K562 (cell line): ENCODE measurements at regions not wholly inside any gene's neighbourhood (a gene's known extent, or its start where the extent isn't known, plus 50 kb on each side); places are given as distances from the start of the nearest gene placed in this dataset.

Experiments used
- ATAC-seq: fragments of 200-7000 bp; cut with Tn5 transposase; 3 replicates; pipeline ENCODE4 v1.9.1; 2020; ENCODE audit warnings: moderate library complexity
- BruUV-seq: library from RNA; stranded (reverse); fragments of 400-500 nt; replicated peaks from 2 replicates; lab custom pipeline; 2021; lab: Mats Ljungman, UMichigan
- CTCF ChIA-PET: fragments of 300-600 bp; formaldehyde crosslinking; extraction: SDS; loops from one replicate; lab custom pipeline; 2021; ENCODE audit warnings: low intra/inter-chr PET ratio; lab: Yijun Ruan, JAX
- POLR2A ChIA-PET: fragments of 300-600, 350-650 bp; sonication (Branson Sonifier 250); formaldehyde crosslinking; extraction: SDS; loops from one replicate; lab custom pipeline; 2021; ENCODE audit warnings: antibody characterized with exemption, inconsistent platforms; lab: Yijun Ruan, JAX
- DNase-seq, 4 experiments: peaks; one replicate each; pipeline versions ENCODE4 v3.0.0 to v3.0.0-alpha.2; 2011 to 2018; ENCODE audit warnings: low spot score in 3 of 4, mixed read lengths in 3 of 4; ENCODE audit errors: extremely low read depth in 1 of 4
- FAIRE-seq: peaks from 2 replicates; lab custom pipeline; 2011; peaks lifted over from hg19 to GRCh38; lab: Jason Lieb, UNC
- H2AFZ ChIP-seq: 2 replicates; pipeline ENCODE4 v1.6.0; 2011; ENCODE audit warnings: low read depth, low read length, control low read depth, inconsistent platforms
- H3K27ac ChIP-seq: fragments of 200-600 bp; 3 replicates; pipeline ENCODE4 v1.8.0; 2011; ENCODE audit warnings: low read depth, mild to moderate bottlenecking, control low read depth, inconsistent platforms, low read length, moderate library complexity, mixed read lengths; ENCODE audit errors: extremely low read depth
- H3K27me3 ChIP-seq, 2 experiments: fragments of 300-600 bp in 1 of 2; 2 replicates in 1 of 2; 3 replicates in 1 of 2; pipeline versions ENCODE4 v1.6.0 to v1.8.0; 2011; ENCODE audit warnings: inconsistent platforms in 2 of 2, low read length in 2 of 2, mild to moderate bottlenecking in 1 of 2, mixed read lengths in 1 of 2, moderate library complexity in 1 of 2; ENCODE audit not compliant: control insufficient read depth in 2 of 2, insufficient read depth in 2 of 2
- H3K36me3 ChIP-seq: fragments of 300-600 bp; 3 replicates; pipeline ENCODE4 v1.8.0; 2011; ENCODE audit warnings: mild to moderate bottlenecking, low read length, inconsistent platforms; ENCODE audit not compliant: control insufficient read depth, insufficient read depth
- H3K4me1 ChIP-seq, 2 experiments: fragments of 200-600 bp in 1 of 2; replicated peaks in 1 of 2; 2 replicates in 1 of 2; 3 replicates in 1 of 2; pipeline versions ENCODE4 v1.5.1 to v1.8.0; 2011; ENCODE audit warnings: inconsistent platforms in 2 of 2, low read length in 2 of 2, mild to moderate bottlenecking in 1 of 2, mixed read lengths in 1 of 2, moderate library complexity in 1 of 2; ENCODE audit not compliant: control insufficient read depth in 2 of 2, insufficient read depth in 2 of 2
- H3K4me2 ChIP-seq: 2 replicates; pipeline ENCODE4 v1.6.1; 2011; ENCODE audit warnings: low read length, control low read depth, inconsistent platforms, mixed read lengths; ENCODE audit not compliant: insufficient read depth
- H3K4me3 ChIP-seq: fragments of 200-600 bp; sonication (generic), shearing (Covaris generic); 2 replicates; pipeline ENCODE4 v1.5.1; 2016; ENCODE audit warnings: control low read depth, inconsistent platforms
- H3K79me2 ChIP-seq: fragments of 200-600 bp; 3 replicates; pipeline ENCODE4 v1.8.0; 2011; ENCODE audit warnings: low read length, inconsistent platforms; ENCODE audit not compliant: control insufficient read depth, insufficient read depth
- H3K9ac ChIP-seq, 2 experiments: 2 replicates each; pipeline versions ENCODE4 v1.6.0 to v1.6.1; 2011; ENCODE audit warnings: low read depth in 2 of 2, low read length in 2 of 2, control low read depth in 1 of 2, inconsistent platforms in 1 of 2, mild to moderate bottlenecking in 1 of 2, mixed read lengths in 1 of 2; ENCODE audit not compliant: insufficient read depth in 1 of 2
- H3K9me1 ChIP-seq: one replicate; pipeline ENCODE4 v1.6.0; 2011; ENCODE audit warnings: inconsistent platforms, mild to moderate bottlenecking, low read length, moderate library complexity; ENCODE audit not compliant: control insufficient read depth, insufficient read depth
- H3K9me3 ChIP-seq: replicated peaks from 2 replicates; pipeline ENCODE4 v1.5.1; 2011; ENCODE audit warnings: low read depth, low read length, inconsistent platforms; ENCODE audit not compliant: control insufficient read depth, insufficient read depth
- H4K20me1 ChIP-seq: replicated peaks from 2 replicates; pipeline ENCODE4 v1.6.1; 2011; ENCODE audit warnings: low read length, inconsistent platforms, mixed read lengths; ENCODE audit not compliant: control insufficient read depth, insufficient read depth
- CBFA2T3 ChIP-seq: fragments of 450-650 bp; IDR thresholded peaks from 2 replicates; pipeline ENCODE4 v1.6.1; 2017
- KLF1 ChIP-seq: fragments of 450-650 bp; IDR thresholded peaks from 2 replicates; pipeline ENCODE4 v1.6.1; 2016; ENCODE audit warnings: missing genetic modification characterization, missing compliant biosample characterization
- MTA3 ChIP-seq: fragments of 450-650 bp; formaldehyde crosslinking; IDR thresholded peaks from 2 replicates; pipeline ENCODE4 v1.6.1; 2017; ENCODE audit warnings: mild to moderate bottlenecking, borderline replicate concordance
- NFATC3 ChIP-seq: fragments of 450-650 bp; IDR thresholded peaks from 2 replicates; pipeline ENCODE4 v1.6.1; 2017; ENCODE audit warnings: mild to moderate bottlenecking
- NFIC ChIP-seq: fragments of 450-650 bp; IDR thresholded peaks from 2 replicates; pipeline ENCODE4 v1.6.1; 2017; ENCODE audit warnings: mild to moderate bottlenecking, inconsistent platforms
- NFYB ChIP-seq: IDR thresholded peaks from 2 replicates; pipeline ENCODE4 v1.6.1; 2011; ENCODE audit warnings: mild to moderate bottlenecking, moderate library complexity; ENCODE audit not compliant: insufficient read length; ENCODE audit errors: extremely low read depth
- PHF8 ChIP-seq: fragments of 200-600 bp; sonication (generic); IDR thresholded peaks from 2 replicates; pipeline ENCODE4 v1.6.1; 2012; ENCODE audit warnings: mixed run types, mild to moderate bottlenecking, inconsistent platforms, low read length, moderate library complexity, borderline replicate concordance
- SMAD3 ChIP-seq: fragments of 450-650 bp; formaldehyde crosslinking; conservative IDR thresholded peaks from 2 replicates; pipeline ENCODE4 v1.4.0; 2020; ENCODE audit warnings: mild to moderate bottlenecking
- TARDBP ChIP-seq: fragments of 450-650 bp; IDR thresholded peaks from 2 replicates; pipeline ENCODE4 v1.6.1; 2016
- ZBTB9 ChIP-seq: fragments of 450-650 bp; formaldehyde crosslinking; IDR thresholded peaks from 2 replicates; pipeline ENCODE4 v1.4.0; 2020; ENCODE audit warnings: mild to moderate bottlenecking, moderate library complexity
- ZNF133 ChIP-seq: fragments of 250-450 bp; sonication (Bioruptor Pico); IDR thresholded peaks from 2 replicates; pipeline ENCODE4 v1.4.0; 2020; ENCODE audit warnings: mild to moderate bottlenecking
- WGBS: fragments of 100-300 bp; shearing (Covaris generic); methylation state at CpG from one replicate; pipeline ENCODE4 v1.1.6; 2016; ENCODE audit warnings: low coverage, mixed read lengths; ENCODE audit not compliant: insufficient coverage; ENCODE audit errors: missing lambda C conversion rate; 5-methylcytosine and 5-hydroxymethylcytosine counted together
- in situ Hi-C: fragments of 300-500 bp; cut with MboI; formaldehyde crosslinking; loops from 4 replicates; pipeline ENCODE4 v1.15.0; 2018; ENCODE audit warnings: inconsistent platforms, mixed read lengths
- intact Hi-C: fragments of 100-400 bp; cut with micrococcal nuclease; formaldehyde crosslinking; loops from 2 replicates; pipeline ENCODE4 v1.14.2; 2022
- TF ChIP-seq, protein P1 (sequence below): sonication (generic); formaldehyde crosslinking; IDR thresholded peaks from 2 replicates; pipeline ENCODE4 v1.8.0; 2022; ENCODE audit warnings: mild to moderate bottlenecking, missing genetic modification reagents
- TF ChIP-seq, protein P2 (sequence below): IDR thresholded peaks from 2 replicates; pipeline ENCODE4 v1.6.1; 2016; ENCODE audit warnings: missing genetic modification characterization, missing compliant biosample characterization
- TF ChIP-seq, protein P3 (sequence below): fragments of 200-400 bp; formaldehyde crosslinking; IDR thresholded peaks from 2 replicates; pipeline ENCODE4 v1.6.1; 2017; ENCODE audit warnings: mild to moderate bottlenecking, low read depth, low read length, moderate library complexity
- TF ChIP-seq, protein P4 (sequence below), 2 experiments: IDR thresholded peaks; 2 replicates each; pipeline ENCODE4 v1.6.1; 2012; ENCODE audit warnings: improper control_type of control experiment in 2 of 2, low read depth in 2 of 2, low read length in 2 of 2, borderline replicate concordance in 1 of 2

DNA sequence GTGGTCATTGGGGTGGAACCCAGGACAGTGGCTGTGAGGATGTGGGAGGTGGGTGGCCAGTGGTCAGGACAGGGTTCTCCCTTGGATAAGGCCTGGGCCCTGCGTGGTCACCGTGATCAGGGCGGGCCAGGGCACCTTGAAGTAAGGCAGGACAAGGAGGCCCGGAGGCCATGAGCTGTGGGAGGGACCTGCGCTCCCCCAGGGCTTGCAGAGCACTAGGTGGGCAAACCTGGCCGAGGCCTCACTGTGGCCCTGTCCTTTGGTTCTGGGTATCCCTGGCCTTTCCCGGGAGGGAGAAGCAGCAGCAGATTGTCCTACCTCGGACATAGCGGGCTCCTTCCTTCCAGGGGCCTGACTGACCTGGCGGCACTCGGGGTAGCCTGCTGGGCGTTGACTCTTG is 144.8 kb upstream of the RET start:
- no peak overlapping the region for H3K9ac ChIP-seq
- H4K20me1 ChIP-seq = no peaks in the 10 kb centered on the region; the same call in 1 of the 2 replicates
- H3K9me1 ChIP-seq = no peaks in the 10 kb centered on the region
- no peak for DNase-seq
- no peaks in the 10 kb centered on the region for H3K36me3 ChIP-seq
- peaks cover 0 to 14% of the 10 kb centered on the region in 2 experiments; a peak in 1 of 5 replicates for H3K4me1 ChIP-seq
- H3K79me2 ChIP-seq = no peaks in the 10 kb centered on the region
- FAIRE-seq = no peak
- CTCF ChIA-PET = no interaction called here
- no peak overlapping the region for H2AFZ ChIP-seq
- H3K4me2 ChIP-seq = no peak overlapping the region
- ATAC-seq = no peak
- no TSS peak for BruUV-seq
- POLR2A ChIA-PET = interaction anchor here (0.5 to 0.6 kb wide), 2 partner anchors 8 to 11 kb away, joined by 3 read pairs; no protein-coding TSS in a partner anchor
- H3K4me3 ChIP-seq = no peak overlapping the region
- no peak overlapping the region for H3K27ac ChIP-seq
- in situ Hi-C loops (no loop called here), intact Hi-C loops (no loop called here)
- no peaks in the 10 kb centered on the region for H3K9me3 ChIP-seq
- WGBS = 5% methylated on average over 10 of the region's 12 CpGs
- H3K27me3 ChIP-seq = peaks cover 2 to 57% of the 10 kb centered on the region in 2 experiments; a peak in 3 of 5 replicates
- TF ChIP-seq ZNF133 (CRISPR knock-in tag) = no peak
- TF ChIP-seq, protein P1, sequence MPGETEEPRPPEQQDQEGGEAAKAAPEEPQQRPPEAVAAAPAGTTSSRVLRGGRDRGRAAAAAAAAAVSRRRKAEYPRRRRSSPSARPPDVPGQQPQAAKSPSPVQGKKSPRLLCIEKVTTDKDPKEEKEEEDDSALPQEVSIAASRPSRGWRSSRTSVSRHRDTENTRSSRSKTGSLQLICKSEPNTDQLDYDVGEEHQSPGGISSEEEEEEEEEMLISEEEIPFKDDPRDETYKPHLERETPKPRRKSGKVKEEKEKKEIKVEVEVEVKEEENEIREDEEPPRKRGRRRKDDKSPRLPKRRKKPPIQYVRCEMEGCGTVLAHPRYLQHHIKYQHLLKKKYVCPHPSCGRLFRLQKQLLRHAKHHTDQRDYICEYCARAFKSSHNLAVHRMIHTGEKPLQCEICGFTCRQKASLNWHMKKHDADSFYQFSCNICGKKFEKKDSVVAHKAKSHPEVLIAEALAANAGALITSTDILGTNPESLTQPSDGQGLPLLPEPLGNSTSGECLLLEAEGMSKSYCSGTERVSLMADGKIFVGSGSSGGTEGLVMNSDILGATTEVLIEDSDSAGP (CRISPR knock-in tag) = no peak
- no peak for TF ChIP-seq NFIC
- TF ChIP-seq PHF8 = no peak
- no peak for TF ChIP-seq TARDBP
- TF ChIP-seq, protein P2, sequence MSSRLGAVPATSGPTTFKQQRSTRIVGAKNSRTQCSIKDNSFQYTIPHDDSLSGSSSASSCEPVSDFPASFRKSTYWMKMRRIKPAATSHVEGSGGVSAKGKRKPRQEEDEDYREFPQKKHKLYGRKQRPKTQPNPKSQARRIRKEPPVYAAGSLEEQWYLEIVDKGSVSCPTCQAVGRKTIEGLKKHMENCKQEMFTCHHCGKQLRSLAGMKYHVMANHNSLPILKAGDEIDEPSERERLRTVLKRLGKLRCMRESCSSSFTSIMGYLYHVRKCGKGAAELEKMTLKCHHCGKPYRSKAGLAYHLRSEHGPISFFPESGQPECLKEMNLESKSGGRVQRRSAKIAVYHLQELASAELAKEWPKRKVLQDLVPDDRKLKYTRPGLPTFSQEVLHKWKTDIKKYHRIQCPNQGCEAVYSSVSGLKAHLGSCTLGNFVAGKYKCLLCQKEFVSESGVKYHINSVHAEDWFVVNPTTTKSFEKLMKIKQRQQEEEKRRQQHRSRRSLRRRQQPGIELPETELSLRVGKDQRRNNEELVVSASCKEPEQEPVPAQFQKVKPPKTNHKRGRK (tag) = no peak
- TF ChIP-seq CBFA2T3 = no peak
- TF ChIP-seq NFATC3 = no peak
- no peak for TF ChIP-seq SMAD3 (CRISPR knock-in tag)
- no peak for TF ChIP-seq NFYB
- TF ChIP-seq MTA3 = no peak
- no peak for TF ChIP-seq ZBTB9 (CRISPR knock-in tag)
- TF ChIP-seq KLF1 (tag) = no peak
- TF ChIP-seq, protein P3, sequence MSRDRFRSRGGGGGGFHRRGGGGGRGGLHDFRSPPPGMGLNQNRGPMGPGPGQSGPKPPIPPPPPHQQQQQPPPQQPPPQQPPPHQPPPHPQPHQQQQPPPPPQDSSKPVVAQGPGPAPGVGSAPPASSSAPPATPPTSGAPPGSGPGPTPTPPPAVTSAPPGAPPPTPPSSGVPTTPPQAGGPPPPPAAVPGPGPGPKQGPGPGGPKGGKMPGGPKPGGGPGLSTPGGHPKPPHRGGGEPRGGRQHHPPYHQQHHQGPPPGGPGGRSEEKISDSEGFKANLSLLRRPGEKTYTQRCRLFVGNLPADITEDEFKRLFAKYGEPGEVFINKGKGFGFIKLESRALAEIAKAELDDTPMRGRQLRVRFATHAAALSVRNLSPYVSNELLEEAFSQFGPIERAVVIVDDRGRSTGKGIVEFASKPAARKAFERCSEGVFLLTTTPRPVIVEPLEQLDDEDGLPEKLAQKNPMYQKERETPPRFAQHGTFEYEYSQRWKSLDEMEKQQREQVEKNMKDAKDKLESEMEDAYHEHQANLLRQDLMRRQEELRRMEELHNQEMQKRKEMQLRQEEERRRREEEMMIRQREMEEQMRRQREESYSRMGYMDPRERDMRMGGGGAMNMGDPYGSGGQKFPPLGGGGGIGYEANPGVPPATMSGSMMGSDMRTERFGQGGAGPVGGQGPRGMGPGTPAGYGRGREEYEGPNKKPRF = no peak
- TF ChIP-seq, protein P4, sequence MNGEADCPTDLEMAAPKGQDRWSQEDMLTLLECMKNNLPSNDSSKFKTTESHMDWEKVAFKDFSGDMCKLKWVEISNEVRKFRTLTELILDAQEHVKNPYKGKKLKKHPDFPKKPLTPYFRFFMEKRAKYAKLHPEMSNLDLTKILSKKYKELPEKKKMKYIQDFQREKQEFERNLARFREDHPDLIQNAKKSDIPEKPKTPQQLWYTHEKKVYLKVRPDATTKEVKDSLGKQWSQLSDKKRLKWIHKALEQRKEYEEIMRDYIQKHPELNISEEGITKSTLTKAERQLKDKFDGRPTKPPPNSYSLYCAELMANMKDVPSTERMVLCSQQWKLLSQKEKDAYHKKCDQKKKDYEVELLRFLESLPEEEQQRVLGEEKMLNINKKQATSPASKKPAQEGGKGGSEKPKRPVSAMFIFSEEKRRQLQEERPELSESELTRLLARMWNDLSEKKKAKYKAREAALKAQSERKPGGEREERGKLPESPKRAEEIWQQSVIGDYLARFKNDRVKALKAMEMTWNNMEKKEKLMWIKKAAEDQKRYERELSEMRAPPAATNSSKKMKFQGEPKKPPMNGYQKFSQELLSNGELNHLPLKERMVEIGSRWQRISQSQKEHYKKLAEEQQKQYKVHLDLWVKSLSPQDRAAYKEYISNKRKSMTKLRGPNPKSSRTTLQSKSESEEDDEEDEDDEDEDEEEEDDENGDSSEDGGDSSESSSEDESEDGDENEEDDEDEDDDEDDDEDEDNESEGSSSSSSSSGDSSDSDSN (IDR thresholded peaks at IDR 0.05; ENCODE audit: borderline replicate concordance in 1 of 2, low read depth in 2 of 2, low read length in 2 of 2) = no peak
